Tibial artery (tissue), 4 donors: ENCODE measurements at regions not wholly inside any gene's neighbourhood (a gene's known extent, or its start where the extent isn't known, plus 50 kb on each side); places are given as distances from the start of the nearest gene placed in this dataset.

ENCODE experiments used
- DNase-seq, 2 donors: peaks; one replicate each; pipeline ENCODE4 v3.0.0-alpha.2; 2019
- H3K27ac ChIP-seq, 2 donors: fragments of 200-600 bp; sonication (generic) in 1 of 2; 1 replicate in 1 of 2; 2 replicates in 1 of 2; pipeline ENCODE4 v1.5.1; 2018 to 2019; ENCODE audit warnings: mild to moderate bottlenecking in 1 of 2
- H3K27me3 ChIP-seq, 2 donors: fragments of 200-600 bp; sonication (generic) in 1 of 2; one replicate each; pipeline versions ENCODE4 v1.5.1 to v1.6.0; 2016 to 2019
- H3K36me3 ChIP-seq, 3 donors: fragments of 200-600 bp; sonication (generic) in 2 of 3; one replicate each; pipeline ENCODE4 v1.5.1; 2016 to 2019; ENCODE audit warnings: mild to moderate bottlenecking in 2 of 3
- H3K4me1 ChIP-seq, 4 donors: fragments of 200-600 bp; sonication (generic) in 2 of 4; 1 replicate in 3 of 4; 2 replicates in 1 of 4; pipeline ENCODE4 v1.5.1; 2016 to 2019
- H3K4me3 ChIP-seq, 2 donors: fragments of 200-600 bp; sonication (generic) in 1 of 2; 1 replicate in 1 of 2; 2 replicates in 1 of 2; pipeline ENCODE4 v1.5.1; 2018 to 2019; ENCODE audit warnings: mild to moderate bottlenecking in 2 of 2
- H3K9me3 ChIP-seq, 3 donors: fragments of 200-600 bp; sonication (generic) in 1 of 3; one replicate each; pipeline ENCODE4 v1.5.1; 2016 to 2019
- CTCF ChIP-seq, 2 experiments: fragments of 200-600 bp in 1 of 2; fragments of 450-650 bp in 1 of 2; IDR thresholded peaks; one replicate each; pipeline ENCODE4 v1.5.1; 2017 to 2019; ENCODE audit warnings: antibody characterized with exemption in 2 of 2, mild to moderate bottlenecking in 1 of 2, moderate library complexity in 1 of 2
- intact Hi-C: fragments of 100-400 bp; cut with DNase I; formaldehyde crosslinking; loops from one replicate; pipeline ENCODE4 v1.15.0; 2023; ENCODE audit warnings: low total_unique reads

- no peak for DNase-seq
- no peaks in the 10 kb centered on the region for H3K4me1 ChIP-seq
- H3K4me3 ChIP-seq, result no peak overlapping the region
- no peak overlapping the region for H3K27ac ChIP-seq
- no peaks in the 10 kb centered on the region for H3K36me3 ChIP-seq
- no peaks in the 10 kb centered on the region for H3K9me3 ChIP-seq
- no peaks in the 10 kb centered on the region for H3K27me3 ChIP-seq
- intact Hi-C loops, result no loop called here
- TF ChIP-seq CTCF (IDR thresholded peaks at IDR 0.05), result no peak
Measured at GRCh38 chr11:109769858-109770257, 323.3 kb upstream of the ZC3H12C start.

- H3K4me3 ChIP-seq, result no peak overlapping the region
- H3K4me1 ChIP-seq, result no peaks in the 10 kb centered on the region
- intact Hi-C loops, result no loop called here
- no peak overlapping the region for H3K27ac ChIP-seq
- TF ChIP-seq CTCF (IDR thresholded peaks at IDR 0.05), result no peak
- DNase-seq, result no peak
- no peaks in the 10 kb centered on the region for H3K9me3 ChIP-seq
- no peaks in the 10 kb centered on the region for H3K27me3 ChIP-seq
- H3K36me3 ChIP-seq, result no peaks in the 10 kb centered on the region
Measured at GRCh38 chr11:109770323-109770722, 322.9 kb upstream of the ZC3H12C start.

- intact Hi-C loops, result no loop called here
Measured at GRCh38 chr11:109772892-109773291, 320.3 kb upstream of the ZC3H12C start.

GRCh38 chr11:109775686-109776085, 317.5 kb upstream of the ZC3H12C start:
- TF ChIP-seq CTCF (IDR thresholded peaks at IDR 0.05), result no peak
- Histone ChIP-seq H3K4me3 (no peak overlapping the region), H3K27me3 (no peaks in the 10 kb centered on the region), H3K4me1 (no peaks in the 10 kb centered on the region), H3K36me3 (no peaks in the 10 kb centered on the region), H3K9me3 (no peaks in the 10 kb centered on the region), H3K27ac (no peak overlapping the region)
- intact Hi-C loops, result no loop called here
- DNase-seq, result no peak

More at GRCh38 chr11:109772892-109773291, 320.3 kb upstream of the ZC3H12C start:
- Histone ChIP-seq H3K9me3 (no peaks in the 10 kb centered on the region), H3K36me3 (no peaks in the 10 kb centered on the region), H3K27ac (no peak overlapping the region), H3K4me1 (no peaks in the 10 kb centered on the region), H3K27me3 (no peaks in the 10 kb centered on the region), H3K4me3 (no peak overlapping the region)
- no peak for DNase-seq
- TF ChIP-seq CTCF (IDR thresholded peaks at IDR 0.05), result no peak

- TF ChIP-seq CTCF (IDR thresholded peaks at IDR 0.05), result no peak
- Histone ChIP-seq H3K27ac (no peak overlapping the region), H3K36me3 (no peaks in the 10 kb centered on the region), H3K27me3 (no peaks in the 10 kb centered on the region), H3K9me3 (no peaks in the 10 kb centered on the region), H3K4me1 (no peaks in the 10 kb centered on the region), H3K4me3 (no peak overlapping the region)
- no peak for DNase-seq
- intact Hi-C loops, result no loop called here
Measured at GRCh38 chr11:109783014-109783413, 310.2 kb upstream of the ZC3H12C start.

GRCh38 chr11:109783840-109784239, 309.4 kb upstream of the ZC3H12C start:
- no peak for DNase-seq
- no peaks in the 10 kb centered on the region for H3K36me3 ChIP-seq
- no peaks in the 10 kb centered on the region for H3K9me3 ChIP-seq
- intact Hi-C loops, result no loop called here
- H3K4me1 ChIP-seq, result no peaks in the 10 kb centered on the region
- no peak overlapping the region for H3K27ac ChIP-seq
- no peak for TF ChIP-seq CTCF (IDR thresholded peaks at IDR 0.05)
- no peak overlapping the region for H3K4me3 ChIP-seq
- no peaks in the 10 kb centered on the region for H3K27me3 ChIP-seq
